HG03039 (cell line): ENCODE measurements at regions not wholly inside any gene's neighbourhood (a gene's known extent, or its start where the extent isn't known, plus 50 kb on each side); places are given as distances from the start of the nearest gene placed in this dataset.

ENCODE experiments used
- ATAC-seq: cut with Tn5 transposase; IDR thresholded peaks from one replicate; pipeline ENCODE4 v1.9.1; 2021; ENCODE audit warnings: mild to moderate bottlenecking, moderate library complexity; ENCODE audit not compliant: unreplicated experiment

- ATAC-seq = no peak
These were observed 54.5 kb upstream of the LHX8 start for GRCh38 chr1:75079538-75080290.

DNA sequence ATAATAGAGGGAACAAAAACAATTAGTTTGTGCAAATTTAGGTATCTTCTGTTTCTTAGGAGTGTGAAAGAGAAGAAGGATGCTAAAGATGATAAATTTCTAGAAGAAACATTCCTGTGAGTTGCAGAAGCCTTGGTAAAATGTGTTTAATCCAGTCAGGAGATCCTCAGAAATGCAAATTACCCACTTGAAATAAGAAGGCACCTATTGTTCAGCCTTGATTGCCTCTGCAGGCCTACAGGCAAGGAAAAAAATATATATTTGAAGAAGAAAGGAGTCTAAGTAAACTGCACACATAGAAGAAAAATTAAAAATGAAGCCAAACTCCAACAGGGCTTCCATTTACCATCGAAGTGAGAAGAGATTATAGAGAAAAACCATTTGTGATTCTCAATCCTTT, 51.0 kb upstream of the LHX8 start:
- no peak for ATAC-seq

- no peak for ATAC-seq
These were observed 50.2 kb upstream of the LHX8 start for GRCh38 chr1:75083848-75084514.
